EL (cell line): ENCODE measurements at regions not wholly inside any gene's neighbourhood (a gene's known extent, or its start where the extent isn't known, plus 50 kb on each side); places are given as distances from the start of the nearest gene placed in this dataset.
A peak's percentile ranks its signal among the peaks of the same experiment; 100 is the strongest.
"Not testable (repeated sequence)": the region's sequence is repeated elsewhere in the genome, so short reads cannot be mapped to it uniquely, and the experiment has no call there.

Experiments used
- DNase-seq: peaks from one replicate; pipeline ENCODE4 v3.0.0-alpha.2; 2016

GRCh38 chr13:33340631-33341030, 55.1 kb upstream of the STARD13 start:
- DNase-seq, result peak; percentile 24

- DNase-seq, result no peak
Measured at GRCh38 chr13:33341861-33342452, 56.4 kb upstream of the STARD13 start.

- DNase-seq, result no peak
Measured at GRCh38 chr13:33345842-33346241, 60.3 kb upstream of the STARD13 start.

GRCh38 chr13:33347861-33348260, 62.3 kb upstream of the STARD13 start:
- DNase-seq, result no peak

DNA sequence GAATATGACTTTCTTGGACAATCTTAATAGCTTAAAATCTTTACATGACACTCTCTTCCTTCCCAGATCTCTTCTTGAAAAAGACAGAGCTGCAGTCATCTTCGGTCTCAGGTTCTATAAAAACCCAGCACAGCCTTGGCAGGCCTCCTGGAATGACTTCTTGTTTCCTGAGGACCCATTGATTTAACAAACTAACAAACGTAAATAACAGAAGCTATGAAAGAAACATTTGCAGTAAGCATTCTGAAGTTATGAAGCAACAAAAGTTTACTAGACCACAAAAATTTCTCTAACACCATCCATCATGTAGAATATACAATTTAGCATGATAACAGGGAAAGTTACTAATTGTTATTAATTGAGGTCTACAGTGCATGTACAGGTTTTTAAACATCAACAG, 62.8 kb upstream of the STARD13 start:
- DNase-seq, result peak; percentile 69

DNA sequence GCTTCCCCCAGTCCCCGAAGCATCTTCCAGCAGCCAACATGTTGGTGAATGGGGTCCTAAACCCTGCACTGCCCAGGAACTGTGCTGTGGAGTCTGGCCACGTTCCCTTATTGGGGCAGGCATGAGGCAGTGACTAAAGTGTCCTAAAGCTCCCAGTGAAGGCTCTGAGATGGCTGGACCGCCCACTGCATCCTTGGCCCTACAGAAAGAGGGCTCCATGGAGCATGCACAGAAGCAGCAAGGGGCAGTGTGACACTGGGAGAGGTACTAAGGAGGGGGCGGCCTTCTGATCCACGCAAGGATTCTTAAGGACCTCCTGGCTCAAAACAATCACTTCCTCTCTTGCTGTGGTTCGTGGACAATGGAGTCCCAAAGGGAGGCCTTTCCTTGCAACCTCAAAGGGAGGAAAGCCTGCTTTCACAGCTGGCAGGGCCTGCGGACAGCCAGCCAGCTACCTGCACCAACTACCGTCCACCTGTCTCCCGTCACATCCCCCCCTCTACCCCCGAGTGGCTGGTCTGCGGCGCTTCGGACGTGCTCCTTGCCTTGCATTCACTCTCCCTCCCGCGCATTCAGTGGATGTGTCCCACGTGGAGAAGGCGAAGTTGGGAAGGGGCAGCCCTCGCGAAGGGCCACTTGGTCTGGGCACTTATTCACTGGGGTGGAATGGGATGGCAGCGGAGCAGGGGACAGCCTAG, 63.9 kb upstream of the STARD13 start:
- DNase-seq, result peak; percentile 50

GRCh38 chr13:33349986-33350826, 64.7 kb upstream of the STARD13 start:
- peak; percentile 56 for DNase-seq

- peak; percentile 59 for DNase-seq
Measured at GRCh38 chr13:33351319-33351718, 65.8 kb upstream of the STARD13 start.

- DNase-seq, result no peak
Measured at GRCh38 chr13:33352041-33352440, 66.5 kb upstream of the STARD13 start.

DNA sequence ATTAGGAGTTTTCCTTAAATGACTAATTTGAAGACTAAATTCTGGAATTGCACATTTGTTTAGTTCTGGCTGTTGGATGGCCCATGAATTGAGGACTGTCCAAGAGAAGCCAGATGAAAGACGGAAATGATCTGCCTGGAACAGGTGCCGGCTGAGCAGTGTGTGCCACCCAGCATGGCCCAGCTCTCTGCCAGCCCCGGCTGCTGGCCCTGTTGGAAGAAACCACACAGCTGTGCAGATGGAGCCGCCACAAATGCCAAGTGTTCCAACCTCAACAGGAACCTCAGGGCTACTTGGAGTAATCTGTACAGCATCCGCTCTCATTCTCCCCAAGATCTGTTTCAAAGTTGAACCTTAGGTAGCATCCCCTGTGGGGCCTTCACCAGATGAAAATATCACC, 67.0 kb upstream of the STARD13 start:
- no peak for DNase-seq

DNA sequence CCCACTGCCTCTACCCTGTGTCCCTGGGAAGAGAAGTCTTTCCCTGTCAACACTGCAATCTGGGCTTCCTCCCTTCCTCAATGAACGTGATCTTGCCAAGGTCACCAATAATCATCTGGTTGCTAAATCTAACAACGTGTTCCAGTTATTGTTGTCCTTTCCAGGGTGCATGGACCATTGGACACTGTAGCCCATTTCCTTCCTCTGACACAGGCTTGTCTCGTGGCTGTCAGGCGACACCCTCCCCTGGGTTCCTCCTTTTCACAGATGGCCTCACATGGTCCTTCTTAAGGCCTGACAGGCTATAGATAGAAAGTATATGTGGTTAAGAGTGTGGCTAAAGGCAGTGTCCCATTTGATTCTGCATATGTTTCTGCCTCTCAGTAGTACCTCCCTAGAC, 67.7 kb upstream of the STARD13 start:
- DNase-seq, result no peak

DNA sequence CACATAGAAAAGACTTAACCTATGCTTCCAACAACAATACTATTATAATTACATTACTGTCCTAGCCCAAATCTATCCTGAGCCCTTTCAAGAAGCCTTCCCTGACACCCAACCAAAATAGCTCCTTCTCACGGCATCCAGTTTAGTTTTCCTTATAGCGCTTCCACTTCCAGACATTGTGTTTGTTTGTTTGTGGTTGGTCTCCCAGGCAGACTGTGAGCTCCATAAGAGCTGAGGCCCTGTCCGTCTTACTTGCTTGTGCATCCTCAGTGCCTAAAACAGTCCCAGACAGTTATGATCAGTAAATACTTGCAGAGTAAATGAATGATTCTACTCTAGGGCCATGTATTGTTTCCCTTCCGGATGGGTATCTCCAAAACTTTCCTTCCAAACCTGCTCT, 68.1 kb upstream of the STARD13 start:
- DNase-seq, result no peak

GRCh38 chr13:33355201-33355895, 69.8 kb upstream of the STARD13 start:
- DNase-seq, result no peak

DNA sequence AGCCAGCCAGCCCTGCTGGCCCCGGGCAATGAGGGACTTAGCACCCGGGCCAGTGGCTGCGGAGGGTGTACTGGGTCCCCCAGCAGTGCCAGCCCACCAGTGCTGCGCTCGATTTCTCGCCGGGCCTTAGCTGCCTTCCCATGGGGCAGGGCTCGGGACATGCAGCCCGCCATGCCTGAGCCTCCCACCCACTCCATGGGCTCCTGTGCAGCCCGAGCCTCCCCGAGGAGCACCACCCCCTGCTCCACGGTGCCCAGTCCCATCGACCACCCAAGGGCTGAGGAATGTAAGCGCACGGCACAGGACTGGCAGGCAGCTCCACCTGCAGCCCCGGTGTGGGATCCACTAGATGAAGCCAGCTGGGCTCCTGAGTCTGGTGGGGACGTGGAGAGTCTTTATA, 72.5 kb upstream of the STARD13 start:
- DNase-seq, result not testable (repeated sequence)

DNA sequence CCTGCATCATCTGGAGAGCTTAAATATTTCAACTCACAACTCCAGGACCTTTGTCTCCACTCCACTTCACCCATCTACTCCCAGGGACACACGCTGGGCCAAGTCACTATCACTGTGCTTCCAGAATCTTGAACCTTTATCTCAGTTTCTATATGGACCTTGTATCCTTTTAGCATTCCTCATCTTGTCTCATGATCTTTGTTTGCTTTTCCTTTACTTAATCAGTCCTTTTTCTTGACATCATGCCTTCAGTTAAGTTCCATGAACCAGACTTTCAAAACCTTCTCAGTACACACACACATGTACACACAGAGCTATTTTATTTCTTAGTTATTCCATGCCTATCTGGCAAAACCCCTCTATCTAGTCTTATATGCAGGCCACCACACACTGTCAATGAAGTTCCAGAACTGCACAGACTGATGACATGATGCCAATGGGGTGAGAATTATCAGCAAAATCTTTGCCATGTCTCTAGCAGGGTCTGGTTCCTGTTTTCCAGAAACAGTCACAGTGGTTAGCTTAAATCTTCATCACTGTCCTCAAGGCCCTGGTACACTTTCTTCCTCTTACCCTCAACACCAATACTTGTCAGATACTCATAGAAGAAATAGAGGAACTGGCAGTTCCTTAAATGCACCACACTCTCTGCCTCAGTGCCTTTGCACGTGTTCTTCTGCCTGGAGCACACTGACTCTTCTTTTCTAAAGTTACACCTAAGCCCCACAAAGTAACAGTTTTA, 77.6 kb upstream of the STARD13 start:
- DNase-seq, result no peak

DNA sequence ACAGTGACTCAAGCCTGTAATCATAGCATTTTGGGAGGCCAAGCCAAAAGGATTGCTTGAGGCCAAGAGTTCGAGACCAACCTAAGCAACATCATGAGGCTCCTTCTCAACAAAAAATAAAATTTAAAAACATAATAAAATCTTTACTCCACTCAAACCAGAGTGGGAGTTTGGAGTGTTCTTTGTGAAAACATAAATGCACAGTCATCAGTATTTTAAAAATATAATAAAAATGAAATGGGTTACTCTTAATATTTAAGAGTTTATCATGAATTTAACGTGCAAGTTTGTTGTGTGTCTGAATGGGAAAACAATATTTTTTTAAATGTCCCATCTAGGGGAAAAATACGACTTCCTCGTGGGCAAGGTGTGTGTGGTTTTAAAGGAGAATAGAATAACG, 78.6 kb upstream of the STARD13 start:
- no peak for DNase-seq

DNA sequence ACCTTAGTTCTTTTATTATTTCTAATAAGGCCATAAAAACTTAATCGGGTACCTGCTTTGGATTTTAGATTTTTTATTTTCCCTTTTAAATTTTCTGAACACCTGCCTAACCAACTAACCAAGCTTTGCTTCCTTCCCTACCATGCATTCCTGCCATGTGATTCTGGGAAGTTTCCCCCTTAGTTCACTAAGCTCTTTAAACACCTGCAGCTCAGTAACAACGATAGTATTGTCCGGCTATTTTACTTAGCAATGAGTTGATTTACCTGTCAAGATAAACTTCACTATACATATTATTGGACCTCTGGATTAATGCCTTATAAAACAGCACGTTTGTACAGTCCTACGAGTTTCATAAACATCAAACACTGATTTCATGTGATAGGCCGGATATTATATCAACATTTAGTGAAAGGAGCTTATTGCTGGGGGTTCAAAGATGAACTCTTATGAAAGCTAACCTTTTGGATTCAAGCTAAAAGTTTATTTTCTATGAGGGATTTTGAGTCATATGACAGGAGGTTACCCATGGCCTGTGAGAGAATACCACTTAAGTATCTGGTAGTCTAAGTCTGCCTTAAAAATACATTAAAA, 81.0 kb upstream of the STARD13 start:
- DNase-seq, result no peak

DNA sequence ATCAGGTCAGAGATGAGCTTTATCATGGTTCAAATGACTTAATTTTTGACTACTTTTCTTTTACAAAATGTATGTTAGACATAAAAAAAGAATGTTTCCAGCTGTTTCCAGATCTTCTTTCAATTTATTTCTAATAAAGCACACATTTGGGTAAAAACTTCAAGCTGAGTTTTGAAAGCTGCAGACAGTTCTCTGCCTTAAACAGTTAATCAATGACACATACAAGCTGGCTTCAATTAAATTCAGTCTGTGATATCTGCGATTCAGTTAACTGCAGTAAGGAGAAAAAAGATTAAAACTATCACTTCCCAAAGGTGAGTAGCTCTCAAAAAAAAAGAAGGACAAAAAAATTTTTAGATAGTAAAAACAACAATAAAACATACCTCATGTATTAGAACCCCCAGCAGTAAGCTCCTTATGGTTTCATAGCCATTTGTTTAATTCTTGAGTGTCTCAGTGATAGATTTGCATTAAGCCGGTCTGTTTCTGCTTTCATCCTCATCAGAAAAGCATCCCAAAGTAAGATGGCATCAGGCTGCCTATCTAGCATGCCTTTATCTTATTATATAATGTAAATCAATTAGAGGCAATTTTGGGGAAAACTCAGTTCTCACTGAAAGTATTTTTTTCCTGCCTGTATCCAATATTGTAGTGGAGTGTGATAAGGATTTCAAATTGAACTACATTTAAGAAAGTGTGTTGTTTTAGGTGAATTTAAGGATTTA, 81.8 kb upstream of the STARD13 start:
- no peak for DNase-seq

DNA sequence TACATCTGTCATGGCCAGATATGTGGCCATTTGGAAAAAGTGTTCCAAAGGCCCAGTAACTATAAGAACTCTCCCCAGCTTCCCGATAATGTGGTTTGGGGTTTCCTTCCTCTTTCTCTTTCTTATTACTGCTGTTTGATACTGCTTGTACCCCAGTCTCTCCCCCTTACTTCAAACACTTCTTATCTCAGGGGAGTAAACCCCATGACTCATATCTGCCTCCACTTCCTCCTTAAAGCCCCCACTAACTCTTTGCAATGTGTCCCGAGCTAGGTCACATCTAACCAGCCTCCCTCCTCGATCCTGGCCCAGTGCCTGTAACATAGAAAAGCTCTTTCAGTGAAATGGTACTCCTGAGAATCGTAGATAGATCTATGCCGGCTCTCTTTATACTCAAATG, 82.4 kb upstream of the STARD13 start:
- no peak for DNase-seq

DNA sequence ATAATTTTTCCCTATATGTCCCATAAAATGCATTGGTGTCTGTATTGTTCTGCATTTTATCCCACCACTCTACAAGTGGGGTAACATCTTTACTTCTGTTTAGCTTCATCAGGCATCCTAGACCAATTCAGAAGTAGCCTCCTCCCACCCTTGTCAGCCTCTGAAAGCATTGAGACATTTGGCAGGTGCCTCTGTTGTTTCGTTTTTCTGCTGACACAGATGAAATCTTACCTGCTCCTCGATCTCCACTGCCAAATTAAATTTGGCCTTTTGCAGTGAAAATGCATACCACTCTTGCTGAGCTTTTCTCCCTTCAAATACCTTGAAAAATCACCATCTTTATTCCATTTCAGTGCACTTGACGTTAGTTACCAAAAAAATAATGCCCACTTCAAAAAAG, 83.5 kb upstream of the STARD13 start:
- DNase-seq, result no peak

DNA sequence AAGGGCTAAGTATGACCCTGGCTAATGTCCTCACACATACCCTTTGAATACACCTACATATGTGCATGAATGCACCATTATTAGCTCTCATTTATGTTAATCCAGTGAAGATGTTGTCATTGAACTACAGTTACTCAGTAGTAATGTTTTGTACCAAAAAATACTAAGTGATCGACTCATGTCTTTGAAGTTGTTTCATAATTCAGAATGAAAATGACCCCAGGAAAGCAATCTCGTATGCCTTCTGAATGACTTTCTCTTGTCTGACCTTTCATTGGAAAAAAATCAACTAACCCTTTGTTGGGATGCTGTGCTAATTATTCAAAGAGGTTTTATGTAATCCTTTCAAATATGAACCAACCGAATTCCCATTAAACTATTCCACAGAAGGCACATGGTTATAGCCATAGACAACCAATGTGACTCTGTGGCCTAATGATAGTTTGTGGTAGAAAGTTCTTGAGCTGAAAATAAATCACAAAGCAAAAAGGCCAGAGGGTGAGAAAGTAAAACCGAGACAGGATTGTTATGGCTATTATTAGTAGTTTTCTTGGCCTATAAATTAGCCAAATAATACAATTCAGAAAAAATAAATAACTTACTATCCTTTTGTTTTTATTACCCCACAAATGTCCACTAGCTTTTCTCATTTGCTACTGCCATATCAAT, 86.8 kb upstream of the STARD13 start:
- DNase-seq, result no peak
